ENCODE measurements at regions not wholly inside any gene's neighbourhood (a gene's known extent, or its start where the extent isn't known, plus 50 kb on each side); places are given as distances from the start of the nearest gene placed in this dataset.

GRCh38 chr5:96058084-96058483 lies 96.4 kb upstream of the ELL2 start:
- DNase-seq: no peak

- no peak for DNase-seq
These were observed 92.8 kb upstream of the ELL2 start for GRCh38 chr5:96054311-96055030.

GRCh38 chr5:96053063-96053735 lies 91.5 kb upstream of the ELL2 start:
- no peak for DNase-seq

- DNase-seq: no peak
These were observed 90.7 kb upstream of the ELL2 start for GRCh38 chr5:96052374-96052773.

- DNase-seq: no peak
These were observed 89.8 kb upstream of the ELL2 start for GRCh38 chr5:96051401-96051830.

GRCh38 chr5:96050273-96050880 lies 88.7 kb upstream of the ELL2 start:
- DNase-seq: no peak

- DNase-seq: no peak
These were observed 88.0 kb upstream of the ELL2 start for GRCh38 chr5:96049398-96050272.

GRCh38 chr5:96048763-96049162 lies 87.1 kb upstream of the ELL2 start:
- DNase-seq: no peak

- no peak for DNase-seq
These were observed 84.2 kb upstream of the ELL2 start for GRCh38 chr5:96045888-96046287.

GRCh38 chr5:96043446-96043845 lies 81.8 kb upstream of the ELL2 start:
- no peak for DNase-seq

- no peak for DNase-seq
These were observed 75.5 kb upstream of the ELL2 start for GRCh38 chr5:96037128-96037527.

- DNase-seq: no peak
These were observed 74.7 kb upstream of the ELL2 start for GRCh38 chr5:96036301-96036700.

GRCh38 chr5:96035796-96036195 lies 74.1 kb upstream of the ELL2 start:
- DNase-seq: no peak

- DNase-seq: no peak
These were observed 71.5 kb upstream of the ELL2 start for GRCh38 chr5:96033116-96033515.

GRCh38 chr5:96031811-96032261 lies 70.2 kb upstream of the ELL2 start:
- no peak for DNase-seq

- DNase-seq: no peak
These were observed 69.5 kb upstream of the ELL2 start for GRCh38 chr5:96031180-96031579.

GRCh38 chr5:96026406-96027041 lies 64.9 kb upstream of the ELL2 start:
- no peak for DNase-seq

- no peak for DNase-seq
These were observed 63.2 kb upstream of the ELL2 start for GRCh38 chr5:96024683-96025475.

GRCh38 chr5:96023518-96023917 lies 61.9 kb upstream of the ELL2 start:
- DNase-seq: no peak

- no peak for DNase-seq
These were observed 61.3 kb upstream of the ELL2 start for GRCh38 chr5:96022971-96023370.

GRCh38 chr5:96017951-96018350 lies 56.3 kb upstream of the ELL2 start:
- no peak for DNase-seq

- no peak for DNase-seq
These were observed 54.6 kb upstream of the ELL2 start for GRCh38 chr5:96016216-96016615.

Data from stimulated activated naive CD4-positive, alpha-beta T cell (primary cell).